Mesenchymal stem cell (in vitro differentiated cells and primary cell): ENCODE measurements at regions not wholly inside any gene's neighbourhood (a gene's known extent, or its start where the extent isn't known, plus 50 kb on each side); places are given as distances from the start of the nearest gene placed in this dataset.
"Not testable (repeated sequence)": the region's sequence is repeated elsewhere in the genome, so short reads cannot be mapped to it uniquely, and the experiment has no call there.

Source experiments
- DNase-seq: peaks from one replicate; pipeline ENCODE4 v3.0.0-alpha.2; 2013
- H2AFZ ChIP-seq: one replicate; pipeline ENCODE4 v1.6.1; 2013; ENCODE audit warnings: low read depth, mild to moderate bottlenecking, control low read depth, inconsistent platforms, low read length, moderate library complexity
- H2AK5ac ChIP-seq: 2 replicates; pipeline ENCODE4 v1.6.1; 2013; ENCODE audit warnings: low read length, moderate library complexity, mild to moderate bottlenecking, inconsistent platforms; ENCODE audit not compliant: severe bottlenecking
- H2BK120ac ChIP-seq: one replicate; pipeline ENCODE4 v1.6.1; 2013; ENCODE audit warnings: low read depth, mild to moderate bottlenecking, inconsistent platforms, low read length, moderate library complexity
- H2BK12ac ChIP-seq, 2 experiments: one replicate each; pipeline ENCODE4 v1.6.1; 2013; ENCODE audit warnings: inconsistent platforms in 2 of 2, low read length in 2 of 2, mild to moderate bottlenecking in 2 of 2, moderate library complexity in 2 of 2, control low read depth in 1 of 2
- H2BK15ac ChIP-seq: one replicate; pipeline ENCODE4 v1.6.1; 2013; ENCODE audit warnings: mild to moderate bottlenecking, low read depth, inconsistent platforms; ENCODE audit not compliant: poor library complexity, severe bottlenecking
- H2BK5ac ChIP-seq: 2 replicates; pipeline ENCODE4 v1.6.1; 2013; ENCODE audit warnings: low read depth, mild to moderate bottlenecking, low read length, control low read depth, inconsistent platforms; ENCODE audit not compliant: poor library complexity, severe bottlenecking
- H3K14ac ChIP-seq, 2 experiments: one replicate each; pipeline ENCODE4 v1.6.1; 2013; ENCODE audit warnings: inconsistent platforms in 2 of 2, low read length in 2 of 2, control low read depth in 1 of 2, mild to moderate bottlenecking in 1 of 2, moderate library complexity in 1 of 2
- H3K18ac ChIP-seq, 2 experiments: one replicate each; pipeline ENCODE4 v1.6.1; 2013; ENCODE audit warnings: inconsistent platforms in 2 of 2, low read length in 2 of 2, control low read depth in 1 of 2, low read depth in 1 of 2, mild to moderate bottlenecking in 1 of 2
- H3K23ac ChIP-seq, 2 experiments: one replicate each; pipeline ENCODE4 v1.6.1; 2013; ENCODE audit warnings: inconsistent platforms in 2 of 2, low read length in 2 of 2, mild to moderate bottlenecking in 2 of 2, moderate library complexity in 2 of 2, control low read depth in 1 of 2
- H3K27ac ChIP-seq: 2 replicates; pipeline ENCODE4 v1.5.1; 2013; ENCODE audit warnings: mild to moderate bottlenecking, moderate library complexity, low read length, control low read depth, inconsistent platforms; ENCODE audit not compliant: poor library complexity, severe bottlenecking
- H3K27me3 ChIP-seq, 2 experiments: 2 replicates each; pipeline versions ENCODE4 v1.6.1 to v1.7.0; 2013; ENCODE audit warnings: low read length in 2 of 2, mild to moderate bottlenecking in 2 of 2, moderate library complexity in 2 of 2, control low read depth in 1 of 2, inconsistent platforms in 1 of 2; ENCODE audit not compliant: control insufficient read depth in 1 of 2, insufficient read depth in 1 of 2
- H3K36me3 ChIP-seq, 2 experiments: 2 replicates each; pipeline versions ENCODE4 v1.6.1 to v1.7.0; 2013; ENCODE audit warnings: low read length in 2 of 2, control low read depth in 1 of 2, inconsistent platforms in 1 of 2, low read depth in 1 of 2, mild to moderate bottlenecking in 1 of 2; ENCODE audit not compliant: insufficient read depth in 2 of 2, control insufficient read depth in 1 of 2
- H3K4ac ChIP-seq, 2 experiments: one replicate each; pipeline ENCODE4 v1.6.1; 2013; ENCODE audit warnings: inconsistent platforms in 2 of 2, low read length in 2 of 2, mild to moderate bottlenecking in 2 of 2, moderate library complexity in 2 of 2, control low read depth in 1 of 2, low read depth in 1 of 2
- H3K4me1 ChIP-seq: 2 replicates; pipeline ENCODE4 v1.6.1; 2013; ENCODE audit warnings: low read depth, low read length, control low read depth; ENCODE audit not compliant: control insufficient read depth, insufficient read depth
- H3K4me2 ChIP-seq: 2 replicates; pipeline ENCODE4 v1.6.1; 2013; ENCODE audit warnings: low read length, mild to moderate bottlenecking, inconsistent platforms; ENCODE audit not compliant: poor library complexity, severe bottlenecking
- H3K4me3 ChIP-seq, 2 experiments: 2 replicates each; pipeline versions ENCODE4 v1.5.1 to v1.7.0; 2013; ENCODE audit warnings: low read length in 2 of 2, mild to moderate bottlenecking in 2 of 2, control low read depth in 1 of 2, low read depth in 1 of 2; ENCODE audit not compliant: insufficient read depth in 1 of 2
- H3K79me1 ChIP-seq: replicated peaks from 2 replicates; pipeline ENCODE4 v1.6.1; 2013; ENCODE audit warnings: mild to moderate bottlenecking, control low read depth, low read length, inconsistent platforms; ENCODE audit not compliant: poor library complexity, severe bottlenecking
- H3K9ac ChIP-seq: 2 replicates; pipeline ENCODE4 v1.7.0; 2013; ENCODE audit warnings: mild to moderate bottlenecking, low read length, moderate library complexity
- H3K9me3 ChIP-seq: 2 replicates; pipeline ENCODE4 v1.7.0; 2013; ENCODE audit warnings: mild to moderate bottlenecking, low read length; ENCODE audit not compliant: control insufficient read depth
- H4K8ac ChIP-seq: one replicate; pipeline ENCODE4 v1.6.1; 2013; ENCODE audit warnings: inconsistent platforms, mild to moderate bottlenecking, low read length, moderate library complexity
- H4K91ac ChIP-seq: one replicate; pipeline ENCODE4 v1.6.1; 2013; ENCODE audit warnings: mild to moderate bottlenecking, low read length, inconsistent platforms
- WGBS: methylation state at CpG from one replicate; pipeline ENCODE4 v1.1.7; 2013; ENCODE audit warnings: mixed read lengths; 5-methylcytosine and 5-hydroxymethylcytosine counted together

GRCh38 chr4:138864961-138865720 is 150.4 kb upstream of the NOCT start:
- Histone ChIP-seq H3K27me3 (peaks cover 0 to 24% of the 10 kb centered on the region in 2 experiments), H3K23ac (no peak overlapping the region), H3K9me3 (no peaks in the 10 kb centered on the region), H3K27ac (no peak overlapping the region), H3K4me2 (no peak overlapping the region), H2BK5ac (no peak overlapping the region), H3K79me1 (no peaks in the 10 kb centered on the region), H3K36me3 (no peaks in the 10 kb centered on the region), H3K18ac (no peak overlapping the region), H3K4me1 (peaks cover 5% of the 10 kb centered on the region), H3K9ac (no peak overlapping the region), H2BK12ac (peak overlapping the region in 1 of 2 experiments; percentile 15), H4K91ac (no peak overlapping the region), H3K4me3 (no peak overlapping the region), H4K8ac (no peak overlapping the region), H2AK5ac (no peak overlapping the region), H3K4ac (no peak overlapping the region), H2AFZ (no peak overlapping the region), H2BK15ac (no peak overlapping the region), H3K14ac (no peak overlapping the region), H2BK120ac (no peak overlapping the region)
- DNase-seq = no peak
- 73% methylated on average over 9 of the region's 10 CpGs for WGBS

GRCh38 chr4:138863160-138863559 is 152.4 kb upstream of the NOCT start:
- Histone ChIP-seq H2BK120ac (no peak overlapping the region), H2AK5ac (no peak overlapping the region), H2BK15ac (no peak overlapping the region), H3K9ac (no peak overlapping the region), H3K4me2 (no peak overlapping the region), H3K14ac (no peak overlapping the region), H3K27ac (no peak overlapping the region), H3K79me1 (no peaks in the 10 kb centered on the region), H2BK12ac (no peak overlapping the region), H2AFZ (no peak overlapping the region), H2BK5ac (no peak overlapping the region), H3K4ac (no peak overlapping the region), H3K4me1 (peaks cover 3% of the 10 kb centered on the region), H3K36me3 (no peaks in the 10 kb centered on the region), H3K23ac (no peak overlapping the region), H3K9me3 (no peaks in the 10 kb centered on the region), H3K4me3 (no peak overlapping the region), H4K91ac (no peak overlapping the region), H3K27me3 (peaks cover 0 to 20% of the 10 kb centered on the region in 2 experiments), H4K8ac (no peak overlapping the region), H3K18ac (no peak overlapping the region)
- WGBS = 78% methylated on average over 4 of the region's 4 CpGs
- DNase-seq = no peak

DNA sequence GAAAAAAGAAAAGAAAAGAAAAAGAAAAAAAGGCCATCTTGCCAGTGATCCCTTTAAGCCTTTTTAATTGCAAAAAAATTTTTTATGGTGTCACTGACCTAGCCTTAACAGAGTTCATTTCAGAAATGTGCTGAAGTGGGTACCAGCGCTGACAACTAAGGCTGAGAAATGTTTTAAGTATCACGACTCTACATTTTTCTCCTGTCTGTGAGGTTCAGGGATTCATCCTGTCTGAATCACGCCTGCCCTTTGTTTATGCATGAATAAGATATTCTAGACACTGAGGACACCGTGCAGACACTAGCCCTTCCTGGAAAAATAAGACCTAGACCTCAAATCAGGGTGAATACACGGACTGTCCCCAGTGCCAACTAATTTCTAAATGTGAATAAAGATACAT is 154.4 kb upstream of the NOCT start:
- Histone ChIP-seq H3K9ac (no peak overlapping the region), H3K79me1 (no peaks in the 10 kb centered on the region), H4K91ac (no peak overlapping the region), H3K27me3 (peaks cover 0 to 15% of the 10 kb centered on the region in 2 experiments), H3K23ac (no peak overlapping the region), H2BK15ac (no peak overlapping the region), H2BK5ac (no peak overlapping the region), H2BK120ac (no peak overlapping the region), H3K4me2 (no peak overlapping the region), H2AK5ac (no peak overlapping the region), H3K9me3 (no peaks in the 10 kb centered on the region), H4K8ac (no peak overlapping the region), H3K18ac (no peak overlapping the region), H3K36me3 (no peaks in the 10 kb centered on the region), H3K14ac (no peak overlapping the region), H2BK12ac (no peak overlapping the region), H3K4me1 (no peaks in the 10 kb centered on the region), H3K4ac (no peak overlapping the region), H3K4me3 (no peak overlapping the region), H2AFZ (no peak overlapping the region), H3K27ac (peak overlapping the region; percentile 38)
- whole genome bisulfite sequencing = 27% methylated on average over 5 of the region's 5 CpGs
- peak; percentile 58 for DNase-seq

DNA sequence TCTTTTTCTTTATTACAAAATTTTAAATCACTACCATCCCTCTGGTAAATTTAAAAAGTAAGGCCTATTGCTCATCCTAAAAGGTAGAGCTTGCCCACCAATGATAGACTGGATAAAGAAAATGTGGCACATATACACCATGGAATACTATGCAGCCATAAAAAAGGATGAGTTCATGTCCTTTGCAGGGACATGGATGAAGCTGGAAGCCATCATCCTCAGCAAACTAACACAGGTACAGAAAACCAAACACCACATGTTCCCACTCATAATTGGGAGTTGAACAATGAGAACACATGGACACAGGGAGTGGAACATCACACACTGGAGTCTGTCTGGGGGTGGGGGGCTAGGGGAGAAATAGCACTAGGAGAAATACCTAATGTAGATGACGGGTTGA is 155.2 kb upstream of the NOCT start:
- H2BK120ac ChIP-seq, H2BK15ac ChIP-seq, H3K36me3 ChIP-seq, H3K9me3 ChIP-seq, H3K4ac ChIP-seq, H3K4me2 ChIP-seq, H2AFZ ChIP-seq, H4K8ac ChIP-seq, H3K79me1 ChIP-seq, H2BK5ac ChIP-seq, H2BK12ac ChIP-seq, H3K14ac ChIP-seq, H3K9ac ChIP-seq, H3K23ac ChIP-seq, H3K27ac ChIP-seq, H3K4me1 ChIP-seq, H4K91ac ChIP-seq, H3K18ac ChIP-seq, H3K4me3 ChIP-seq, H2AK5ac ChIP-seq, DNase-seq: not testable (repeated sequence)
- WGBS = no CpG with 5 or more reads among the region's 1 CpG
- H3K27me3 ChIP-seq = peaks cover 0 to 21% of the 10 kb centered on the region in 2 experiments
